Spleen (tissue), 11 donors: ENCODE measurements at regions not wholly inside any gene's neighbourhood (a gene's known extent, or its start where the extent isn't known, plus 50 kb on each side); places are given as distances from the start of the nearest gene placed in this dataset.

Experiments
- DNase-seq: peaks from one replicate; pipeline ENCODE4 v3.0.0-alpha.2; 2020
- H3K27ac ChIP-seq, 8 donors: fragments of 200-600 bp; sonication (generic) in 7 of 8; 1 replicate in 4 of 8; 2 replicates in 4 of 8; pipeline versions ENCODE4 v1.5.0 to v1.8.0; 2016 to 2021; ENCODE audit warnings: inconsistent platforms in 4 of 8, mild to moderate bottlenecking in 4 of 8, moderate library complexity in 1 of 8
- H3K27me3 ChIP-seq, 7 donors: fragments of 200-600 bp; sonication (generic) in 6 of 7; replicated peaks in 1 of 7; 1 replicate in 4 of 7; 2 replicates in 3 of 7; pipeline versions ENCODE4 v1.5.0 to v1.8.0; 2016 to 2021; ENCODE audit warnings: inconsistent platforms in 3 of 7, mild to moderate bottlenecking in 1 of 7
- H3K36me3 ChIP-seq, 6 donors: fragments of 200-600 bp; sonication (generic) in 5 of 6; 1 replicate in 4 of 6; 2 replicates in 2 of 6; pipeline versions ENCODE4 v1.5.0 to v1.8.0; 2016 to 2021; ENCODE audit warnings: inconsistent platforms in 2 of 6
- H3K4me1 ChIP-seq, 6 donors: fragments of 200-600 bp; sonication (generic) in 5 of 6; 1 replicate in 3 of 6; 2 replicates in 3 of 6; pipeline versions ENCODE4 v1.5.0 to v1.8.0; 2016 to 2021; ENCODE audit warnings: inconsistent platforms in 3 of 6
- H3K4me3 ChIP-seq, 8 donors: fragments of 200-600 bp; sonication (generic) in 7 of 8; 1 replicate in 4 of 8; 2 replicates in 4 of 8; pipeline versions ENCODE4 v1.5.0 to v1.8.0; 2016 to 2021; ENCODE audit warnings: inconsistent platforms in 4 of 8, mild to moderate bottlenecking in 4 of 8, moderate library complexity in 2 of 8
- H3K9me3 ChIP-seq, 8 donors: fragments of 200-600 bp; sonication (generic) in 7 of 8; 1 replicate in 4 of 8; 2 replicates in 4 of 8; pipeline versions ENCODE4 v1.5.0 to v1.8.0; 2016 to 2021; ENCODE audit warnings: inconsistent platforms in 4 of 8
- POLR2A ChIP-seq, 3 donors: fragments of 450-650 bp; IDR thresholded peaks; one replicate each; pipeline ENCODE4 v1.5.1; 2017; ENCODE audit warnings: antibody characterized with exemption in 3 of 3, mild to moderate bottlenecking in 1 of 3
- POLR2AphosphoS5 ChIP-seq, 3 donors: sonication (generic); formaldehyde crosslinking; IDR thresholded peaks; one replicate each; pipeline ENCODE4 v1.5.1; 2017; ENCODE audit warnings: antibody characterized with exemption in 3 of 3
- WGBS, 5 donors: extraction: QIAGEN DNeasy Blood & Tissue Kit in 3 of 5; methylation state at CpG; one replicate each; pipeline versions ENCODE4 v1.1.5 to v1.1.7; 2013 to 2018; 5-methylcytosine and 5-hydroxymethylcytosine counted together
- intact Hi-C: fragments of 100-400 bp; cut with DNase I; formaldehyde crosslinking; loops from one replicate; pipeline ENCODE4 v1.15.0; 2023; ENCODE audit warnings: low total_unique reads
- TF ChIP-seq, protein P1 (sequence below), 11 experiments: fragments of 200-600 bp in 7 of 11; fragments of 450-650 bp in 4 of 11; sonication (generic) in 4 of 11; IDR thresholded peaks in 8 of 11; conservative IDR thresholded peaks in 3 of 11; 1 replicate in 7 of 11; 2 replicates in 4 of 11; pipeline versions ENCODE4 v1.4.0 to v1.8.0; 2016 to 2021; ENCODE audit warnings: antibody characterized with exemption in 11 of 11, inconsistent platforms in 4 of 11, mild to moderate bottlenecking in 1 of 11
- donor health status: healthy with polysubstance abuse.
- donor health status: DM: no; HTN: no; CAD: no; lungs with moderate emphysema.
- donor health status: DM: no; HTN: no; CAD: no.
- donor health status: Bipolar disorder and iron deficiency.
- donor health status: healthy.
- donor health status: DM: no; HTN: no; CAD: no.
- donor health status: DM: yes; HTN: yes; CAD: no.

DNA sequence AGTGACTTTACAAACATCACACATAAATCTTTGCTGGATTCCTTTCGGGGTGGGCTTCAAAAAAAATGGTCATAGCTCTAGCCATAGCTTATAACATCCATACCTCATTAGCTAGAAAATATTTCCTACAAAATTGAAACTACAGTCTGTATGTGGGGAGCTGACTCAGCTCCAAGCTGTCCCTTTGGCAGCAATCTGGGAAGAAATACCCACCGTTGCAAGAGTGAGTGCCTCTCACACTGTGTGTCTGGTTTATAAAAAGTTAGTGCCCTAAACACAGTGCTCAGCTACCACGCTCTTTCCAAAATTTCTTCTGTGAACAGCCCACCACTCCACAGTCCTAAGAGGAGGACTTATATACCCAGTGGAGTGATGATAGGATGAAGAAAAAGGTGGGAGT lies 170.1 kb downstream of the RBM43 start:
- no peaks in the 10 kb centered on the region for H3K4me1 ChIP-seq
- no peaks in the 10 kb centered on the region for H3K27me3 ChIP-seq
- H3K4me3 ChIP-seq: no peak overlapping the region
- 74 to 90% (median 79%) methylated on average over 3 of the region's 3 CpGs for WGBS, 5 donors
- H3K36me3 ChIP-seq: no peaks in the 10 kb centered on the region
- H3K9me3 ChIP-seq: peaks cover 0 to 5% (median 0%) of the 10 kb centered on the region in 8 donors
- TF ChIP-seq POLR2AphosphoS5 (IDR thresholded peaks at IDR 0.05) (no peak), POLR2A (IDR thresholded peaks at IDR 0.05) (no peak)
- TF ChIP-seq, protein P1, sequence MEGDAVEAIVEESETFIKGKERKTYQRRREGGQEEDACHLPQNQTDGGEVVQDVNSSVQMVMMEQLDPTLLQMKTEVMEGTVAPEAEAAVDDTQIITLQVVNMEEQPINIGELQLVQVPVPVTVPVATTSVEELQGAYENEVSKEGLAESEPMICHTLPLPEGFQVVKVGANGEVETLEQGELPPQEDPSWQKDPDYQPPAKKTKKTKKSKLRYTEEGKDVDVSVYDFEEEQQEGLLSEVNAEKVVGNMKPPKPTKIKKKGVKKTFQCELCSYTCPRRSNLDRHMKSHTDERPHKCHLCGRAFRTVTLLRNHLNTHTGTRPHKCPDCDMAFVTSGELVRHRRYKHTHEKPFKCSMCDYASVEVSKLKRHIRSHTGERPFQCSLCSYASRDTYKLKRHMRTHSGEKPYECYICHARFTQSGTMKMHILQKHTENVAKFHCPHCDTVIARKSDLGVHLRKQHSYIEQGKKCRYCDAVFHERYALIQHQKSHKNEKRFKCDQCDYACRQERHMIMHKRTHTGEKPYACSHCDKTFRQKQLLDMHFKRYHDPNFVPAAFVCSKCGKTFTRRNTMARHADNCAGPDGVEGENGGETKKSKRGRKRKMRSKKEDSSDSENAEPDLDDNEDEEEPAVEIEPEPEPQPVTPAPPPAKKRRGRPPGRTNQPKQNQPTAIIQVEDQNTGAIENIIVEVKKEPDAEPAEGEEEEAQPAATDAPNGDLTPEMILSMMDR (IDR thresholded peaks at IDR 0.05 in 8 of 11, conservative IDR thresholded peaks at IDR 0.05 in 3 of 11): no peak
- no peak overlapping the region for H3K27ac ChIP-seq
- intact Hi-C loops: no loop called here
- no peak for DNase-seq

DNA sequence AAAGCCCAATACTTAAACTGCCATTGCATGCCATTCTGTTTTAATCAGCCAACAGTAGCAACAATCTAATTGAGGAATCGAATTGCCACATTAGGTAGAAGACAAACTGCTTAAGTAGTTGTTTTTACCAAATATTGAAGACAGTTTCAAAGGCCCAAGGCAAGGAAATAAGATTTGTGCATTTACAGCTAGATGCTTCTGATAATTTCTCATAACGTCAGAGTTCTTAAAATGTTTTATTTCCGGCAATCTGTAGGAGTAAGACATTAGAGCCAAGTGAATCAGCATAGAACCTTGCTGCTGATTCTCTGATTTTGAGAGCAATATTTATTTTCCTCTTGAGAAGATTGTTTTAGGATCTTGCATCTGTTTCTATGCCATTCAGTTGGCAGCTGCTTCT lies 174.3 kb downstream of the RBM43 start:
- 68 to 90% (median 81%) methylated on average over 3 of the region's 3 CpGs for WGBS, 5 donors
- H3K27ac ChIP-seq: no peak overlapping the region
- no peaks in the 10 kb centered on the region for H3K27me3 ChIP-seq
- TF ChIP-seq POLR2A (IDR thresholded peaks at IDR 0.05) (no peak), POLR2AphosphoS5 (IDR thresholded peaks at IDR 0.05) (no peak)
- TF ChIP-seq, protein P1 (IDR thresholded peaks at IDR 0.05 in 8 of 11, conservative IDR thresholded peaks at IDR 0.05 in 3 of 11): no peak
- no peak for DNase-seq
- H3K9me3 ChIP-seq: no peaks in the 10 kb centered on the region
- no peak overlapping the region for H3K4me3 ChIP-seq
- no peaks in the 10 kb centered on the region for H3K36me3 ChIP-seq
- intact Hi-C loops: no loop called here
- H3K4me1 ChIP-seq: no peaks in the 10 kb centered on the region

DNA sequence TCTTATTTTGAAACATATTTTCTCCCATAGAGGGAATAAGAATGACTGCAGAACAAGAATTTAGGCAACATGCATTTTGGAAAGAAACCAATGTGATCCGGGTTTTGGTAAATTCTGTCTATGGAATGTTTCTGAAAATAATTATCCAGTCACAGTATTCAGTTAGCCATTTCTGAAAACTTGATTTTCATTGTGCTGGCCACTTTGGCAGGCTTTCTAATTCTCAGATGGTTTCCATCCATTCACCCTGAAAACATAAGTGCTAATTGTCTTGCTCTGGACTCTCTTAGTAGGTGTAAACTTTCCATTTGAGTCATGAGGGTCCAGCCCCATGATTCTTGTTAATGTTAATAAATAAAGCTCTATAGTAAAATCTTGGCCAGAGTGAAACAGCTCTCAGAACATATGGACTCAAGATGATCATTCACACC lies 176.5 kb downstream of the RBM43 start:
- DNase-seq: no peak
- Histone ChIP-seq H3K36me3 (no peaks in the 10 kb centered on the region), H3K4me3 (no peak overlapping the region), H3K27ac (no peak overlapping the region), H3K27me3 (no peaks in the 10 kb centered on the region), H3K9me3 (no peaks in the 10 kb centered on the region), H3K4me1 (no peaks in the 10 kb centered on the region)
- TF ChIP-seq POLR2A (IDR thresholded peaks at IDR 0.05): no peak
- TF ChIP-seq, protein P1 (IDR thresholded peaks at IDR 0.05 in 8 of 11, conservative IDR thresholded peaks at IDR 0.05 in 3 of 11): no peak
- TF ChIP-seq POLR2AphosphoS5 (IDR thresholded peaks at IDR 0.05): no peak
- intact Hi-C loops: no loop called here
- 74 to 88% (median 79%) methylated on average over 1 of the region's 1 CpG for WGBS, 5 donors

DNA sequence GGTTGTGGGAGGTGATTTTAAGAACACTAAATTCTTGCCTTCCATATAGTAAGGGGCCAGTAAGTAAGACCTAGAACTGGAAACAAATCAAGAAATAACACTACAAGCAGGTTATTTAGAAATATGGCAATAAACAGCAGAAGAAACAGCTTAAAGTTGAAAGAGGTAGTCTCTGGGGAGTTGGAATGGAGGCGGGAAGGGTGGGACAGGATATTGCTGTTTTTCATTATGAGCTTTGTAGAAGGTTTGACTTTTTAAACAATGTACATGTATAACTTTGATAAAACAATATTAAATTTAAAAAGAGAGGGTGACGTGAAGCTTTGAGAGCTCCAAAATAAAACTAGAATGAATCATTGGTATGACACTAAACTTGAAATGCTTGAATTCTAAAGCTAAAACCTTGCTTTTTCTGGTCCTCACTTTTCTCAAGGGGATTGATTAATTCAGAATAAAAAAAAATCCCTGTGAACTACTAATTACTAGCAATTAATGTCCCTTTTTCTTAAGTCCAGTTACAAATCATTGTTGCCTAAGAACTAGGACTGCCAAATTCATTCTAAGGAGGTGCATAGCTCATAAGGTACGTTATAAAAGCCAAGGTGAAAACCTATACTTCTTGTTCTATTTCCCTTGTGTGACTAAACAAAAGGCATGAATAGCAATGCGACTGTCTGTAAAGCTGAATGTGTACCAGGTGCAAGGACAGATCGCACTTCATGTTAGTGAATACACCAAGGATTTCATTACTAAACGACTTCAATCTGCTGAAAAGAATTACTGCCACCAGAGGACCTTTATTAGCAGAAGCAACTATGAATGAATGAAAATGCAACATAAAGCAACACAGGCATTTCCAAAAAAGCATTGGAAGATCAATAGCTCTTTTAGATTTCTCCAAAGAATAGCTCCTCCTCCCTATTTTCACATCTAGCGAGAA lies 177.5 kb downstream of the RBM43 start:
- TF ChIP-seq POLR2A (IDR thresholded peaks at IDR 0.05) (no peak), POLR2AphosphoS5 (IDR thresholded peaks at IDR 0.05) (no peak)
- H3K27me3 ChIP-seq: no peaks in the 10 kb centered on the region
- H3K4me3 ChIP-seq: no peak overlapping the region
- H3K9me3 ChIP-seq: no peaks in the 10 kb centered on the region
- WGBS, 5 donors: 69 to 87% (median 76%) methylated on average over 7 of the region's 7 CpGs
- intact Hi-C loops: no loop called here
- no peaks in the 10 kb centered on the region for H3K36me3 ChIP-seq
- no peaks in the 10 kb centered on the region for H3K4me1 ChIP-seq
- DNase-seq: no peak
- H3K27ac ChIP-seq: no peak overlapping the region
